ENCODE measurements at regions not wholly inside any gene's neighbourhood (a gene's known extent, or its start where the extent isn't known, plus 50 kb on each side); places are given as distances from the start of the nearest gene placed in this dataset.
A peak's percentile ranks its signal among the peaks of the same experiment; 100 is the strongest.

- DNase-seq, result no peak
Observed at GRCh38 chr5:168155585-168155984, 135.9 kb upstream of the WWC1 start.

GRCh38 chr5:168156170-168156569, 135.3 kb upstream of the WWC1 start:
- DNase-seq, result no peak

DNA sequence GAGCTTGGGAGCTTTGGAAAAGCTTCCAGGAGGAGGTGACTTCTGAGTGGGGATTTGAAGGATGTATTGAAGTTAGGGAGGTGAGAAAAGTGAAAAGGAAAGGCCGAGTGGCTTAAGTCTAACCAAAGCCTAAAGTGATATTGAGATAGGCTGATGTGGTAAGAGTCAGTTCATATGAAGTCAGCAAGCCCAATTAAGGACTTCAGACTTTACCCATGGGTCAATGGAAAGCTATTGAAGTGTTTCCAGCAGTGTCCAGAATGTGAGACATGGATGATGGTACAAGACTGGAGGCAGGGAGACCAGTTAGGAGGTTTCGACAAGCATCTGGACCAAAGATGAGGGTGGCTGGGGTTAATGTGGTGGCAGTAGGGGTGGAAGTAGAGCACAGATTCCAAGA, 134.3 kb upstream of the WWC1 start:
- DNase-seq, result no peak

DNA sequence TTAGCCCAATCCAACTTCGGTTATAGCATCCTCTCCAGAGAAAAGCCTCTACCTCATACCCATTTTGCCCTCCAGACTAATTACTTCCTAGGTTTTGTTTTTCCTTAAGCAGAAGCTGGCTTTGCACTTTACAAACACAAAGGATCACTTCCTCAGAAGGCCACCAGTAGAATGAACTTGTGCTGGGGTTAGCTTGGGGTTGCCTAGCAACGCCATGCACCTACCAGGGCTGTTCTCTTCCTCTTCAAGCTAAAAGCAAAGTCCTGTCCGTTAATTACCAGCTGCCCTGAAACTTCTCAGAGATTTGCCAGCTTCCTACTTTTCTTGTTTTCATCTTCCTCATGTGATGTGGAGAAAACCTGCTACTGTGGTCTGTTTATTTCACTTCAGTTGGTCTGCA, 132.0 kb upstream of the WWC1 start:
- DNase-seq, result no peak

DNA sequence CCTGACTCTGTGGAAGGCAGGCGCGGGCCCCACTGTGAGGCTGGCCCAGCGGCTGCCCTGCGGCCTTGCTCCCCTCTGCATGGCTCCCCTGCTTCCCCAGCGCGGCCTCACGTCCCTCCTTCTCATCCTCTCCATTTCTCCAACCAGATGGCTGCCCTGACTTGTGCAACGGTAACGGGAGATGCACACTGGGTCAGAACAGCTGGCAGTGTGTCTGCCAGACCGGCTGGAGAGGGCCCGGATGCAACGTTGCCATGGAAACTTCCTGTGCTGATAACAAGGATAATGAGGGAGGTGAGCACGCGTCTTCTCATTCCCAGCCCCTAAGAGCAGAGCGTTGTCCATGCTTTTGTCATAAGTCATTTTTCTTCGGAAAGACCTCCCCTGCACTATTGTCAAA, 129.0 kb upstream of the WWC1 start:
- DNase-seq, result no peak

GRCh38 chr5:168163966-168164365, 127.5 kb upstream of the WWC1 start:
- DNase-seq, result no peak

GRCh38 chr5:168165221-168165914, 126.1 kb upstream of the WWC1 start:
- peak; percentile 46 for DNase-seq

GRCh38 chr5:168165977-168166376, 125.5 kb upstream of the WWC1 start:
- DNase-seq, result no peak

GRCh38 chr5:168167338-168167737, 124.1 kb upstream of the WWC1 start:
- no peak for DNase-seq

DNA sequence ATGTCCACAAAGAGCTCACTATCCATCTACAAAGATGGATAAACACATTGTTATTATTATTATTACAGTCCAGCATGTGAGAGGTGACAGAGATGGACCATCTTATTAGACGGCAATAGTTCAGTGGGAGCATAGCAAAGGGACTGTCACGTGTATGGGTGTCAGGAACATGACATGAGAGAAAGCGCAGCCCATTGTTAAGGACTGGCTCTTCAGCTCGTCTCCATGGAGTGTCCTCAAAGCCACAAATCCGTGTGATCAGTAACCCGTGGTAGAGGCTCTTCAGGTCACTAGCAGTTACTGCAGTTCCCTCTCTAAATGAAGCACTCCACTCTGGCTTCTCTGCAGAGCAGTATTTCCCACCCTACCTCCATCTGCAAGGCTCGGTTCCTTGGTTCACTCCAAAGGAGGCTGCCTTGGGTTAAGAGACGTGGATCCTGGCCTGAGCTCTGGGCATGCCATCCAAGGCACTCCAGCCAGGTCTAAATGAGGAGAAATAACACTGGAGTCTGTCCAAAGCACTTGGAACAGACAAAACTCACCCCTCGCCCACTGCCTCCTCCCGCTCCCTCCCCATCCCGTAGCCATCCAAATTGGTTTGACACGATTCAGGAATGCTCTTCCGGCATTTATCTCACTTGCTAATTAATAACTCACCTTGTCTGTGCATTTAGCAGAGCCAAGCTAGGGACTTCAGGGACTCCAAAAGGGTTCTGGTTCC, 122.3 kb upstream of the WWC1 start:
- DNase-seq, result no peak

- DNase-seq, result no peak
Observed at GRCh38 chr5:168169791-168170190, 121.7 kb upstream of the WWC1 start.

GRCh38 chr5:168171901-168172759, 119.3 kb upstream of the WWC1 start:
- no peak for DNase-seq

- DNase-seq, result no peak
Observed at GRCh38 chr5:168172760-168173223, 118.7 kb upstream of the WWC1 start.

DNA sequence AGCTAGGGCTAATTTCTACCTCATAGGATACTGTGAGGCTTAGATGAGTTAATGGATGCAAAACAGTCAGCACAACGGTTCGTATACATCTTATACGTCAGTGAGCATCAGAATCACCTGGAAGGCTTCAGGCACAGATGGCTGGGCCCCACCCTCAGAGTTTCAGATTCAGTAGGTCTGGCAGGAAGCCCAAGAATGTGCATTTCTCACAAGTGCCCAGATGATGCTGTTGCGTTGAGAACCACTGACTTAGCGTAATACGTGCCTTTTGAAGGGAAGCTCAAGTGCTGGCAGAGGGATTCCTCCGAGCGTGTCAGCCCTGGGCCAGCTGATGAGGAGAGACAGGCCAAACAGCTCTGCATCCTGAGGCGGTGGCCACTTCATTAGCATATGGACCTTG, 117.1 kb upstream of the WWC1 start:
- DNase-seq, result no peak

GRCh38 chr5:168176251-168176650, 115.2 kb upstream of the WWC1 start:
- no peak for DNase-seq

- no peak for DNase-seq
Observed at GRCh38 chr5:168176941-168177340, 114.5 kb upstream of the WWC1 start.

- DNase-seq, result no peak
Observed at GRCh38 chr5:168177831-168178450, 113.5 kb upstream of the WWC1 start.

- no peak for DNase-seq
Observed at GRCh38 chr5:168179192-168179593, 112.3 kb upstream of the WWC1 start.

DNA sequence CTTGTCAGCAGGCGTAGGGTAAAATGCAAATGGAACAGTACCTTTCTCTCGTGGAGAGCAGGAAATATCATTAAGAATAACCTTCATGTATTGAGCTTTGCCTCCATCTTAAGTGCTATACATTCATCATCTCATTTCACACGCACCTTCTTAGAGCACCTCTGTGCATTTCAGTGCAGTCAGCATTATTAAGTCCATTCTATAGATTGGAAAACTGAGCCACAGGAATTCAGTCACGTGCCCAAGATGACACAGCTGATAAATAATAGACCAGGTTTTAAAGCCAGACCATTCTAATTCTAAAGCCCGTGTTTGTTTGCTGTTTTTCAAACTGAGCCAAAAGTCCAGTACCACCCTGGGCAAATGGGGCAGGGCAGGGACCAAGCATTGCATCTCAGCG, 109.2 kb upstream of the WWC1 start:
- DNase-seq, result no peak

DNA sequence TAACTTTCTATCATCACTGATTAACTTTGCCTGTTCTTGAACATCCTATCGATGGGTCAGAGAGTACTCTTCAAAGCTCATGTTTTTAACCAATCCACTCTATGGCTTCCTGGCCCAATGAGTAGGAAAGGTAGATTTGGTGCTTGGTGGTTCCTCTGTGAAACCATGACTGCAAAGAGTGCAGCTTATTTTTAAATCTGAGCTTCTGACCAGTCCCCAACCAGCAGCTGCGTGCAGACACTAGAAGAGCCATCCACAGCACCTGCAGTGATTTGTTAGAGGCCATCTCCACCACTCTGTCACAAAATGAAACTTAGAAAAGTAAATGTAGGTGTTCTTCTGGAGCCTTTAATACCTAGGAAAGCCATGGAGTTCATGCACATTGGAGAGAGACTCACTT, 107.3 kb upstream of the WWC1 start:
- DNase-seq, result no peak

DNA sequence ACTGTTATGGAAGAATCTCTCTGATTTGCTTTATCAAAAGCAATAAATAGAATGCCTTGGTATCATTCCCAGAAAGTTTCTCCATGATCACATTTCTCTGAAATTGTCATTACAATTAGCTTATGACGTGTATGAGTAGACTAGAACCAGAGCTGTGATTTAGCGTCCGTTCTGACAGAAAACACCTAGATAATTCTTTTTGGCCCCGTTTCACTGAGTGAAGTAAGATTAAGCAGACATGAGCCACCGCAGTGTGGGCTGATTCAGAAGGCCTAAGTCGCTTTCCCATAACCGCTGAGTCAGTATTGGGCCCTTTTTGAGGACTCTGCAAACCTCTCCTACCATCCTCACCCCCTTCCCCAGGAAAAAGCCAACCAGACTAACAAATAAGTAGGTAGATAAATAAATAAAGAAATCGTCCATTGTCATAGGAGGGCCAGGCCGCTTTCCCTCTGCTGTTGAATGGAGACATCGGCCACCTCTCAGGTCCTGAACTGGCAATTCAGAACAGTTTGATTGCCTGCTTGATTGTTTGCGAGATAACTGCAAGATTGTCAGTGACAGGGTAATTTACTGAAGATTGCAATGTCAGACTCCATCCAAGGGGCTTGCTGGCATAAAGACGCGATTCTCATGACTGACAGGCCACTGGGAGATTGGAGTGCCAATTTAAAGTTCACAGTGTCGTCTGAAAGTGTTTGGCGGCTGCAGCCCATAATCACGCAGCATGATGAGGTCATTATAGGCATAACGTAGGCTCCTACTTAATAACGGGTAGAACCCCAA, 105.0 kb upstream of the WWC1 start:
- no peak for DNase-seq

GRCh38 chr5:168187614-168188013, 103.8 kb upstream of the WWC1 start:
- no peak for DNase-seq

Measured in midbrain (tissue), 1 donor.